ENCODE measurements at regions not wholly inside any gene's neighbourhood (a gene's known extent, or its start where the extent isn't known, plus 50 kb on each side); places are given as distances from the start of the nearest gene placed in this dataset.

DNA sequence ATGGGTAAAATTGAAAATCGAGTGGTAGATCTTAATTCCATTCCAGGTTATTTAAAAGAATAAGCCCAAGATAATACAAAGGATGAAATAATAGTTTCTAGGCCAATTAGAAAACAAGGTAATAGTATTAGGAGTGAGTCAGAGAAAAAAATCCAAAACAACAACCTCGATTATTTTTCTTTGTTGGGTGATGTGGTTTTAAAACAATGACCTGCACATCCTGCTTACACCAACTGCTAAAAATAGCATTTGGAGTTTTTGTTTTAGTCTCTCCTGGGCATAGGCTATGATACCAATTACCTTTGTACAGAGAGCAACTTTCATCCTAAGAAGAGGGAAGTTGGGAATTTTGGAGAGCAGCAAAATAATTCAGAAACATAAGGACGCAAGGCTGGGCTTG, 101.7 kb upstream of the MYO10 start:
- DNase-seq (ENCODE audit: low spot score): no peak
- in situ Hi-C loops (cut with MboI; ENCODE audit: low sequenced_read_pairs, unreplicated experiment): no loop called here

DNA sequence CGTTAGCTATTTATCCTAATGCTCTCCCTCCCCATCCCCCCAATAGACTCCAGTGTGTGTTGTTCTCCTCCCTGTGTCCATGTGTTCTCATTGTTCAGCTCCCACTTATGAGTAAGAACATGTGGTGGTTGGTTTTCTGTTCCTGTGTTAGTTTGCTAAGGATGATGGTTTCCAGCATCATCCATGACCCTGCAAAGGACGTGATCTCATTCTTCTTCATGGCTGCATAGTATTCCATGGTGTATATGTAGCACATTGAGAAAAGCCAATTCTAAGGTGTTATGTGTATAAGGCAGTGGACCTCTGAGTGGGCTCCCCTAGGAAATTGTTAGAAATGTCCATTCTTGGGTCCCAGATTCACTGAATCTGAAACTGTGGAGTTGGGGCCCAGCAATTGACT, 103.1 kb upstream of the MYO10 start:
- in situ Hi-C loops (cut with MboI; ENCODE audit: low sequenced_read_pairs, unreplicated experiment): no loop called here
- DNase-seq (ENCODE audit: low spot score): no peak
- TF ChIP-seq, protein P1, sequence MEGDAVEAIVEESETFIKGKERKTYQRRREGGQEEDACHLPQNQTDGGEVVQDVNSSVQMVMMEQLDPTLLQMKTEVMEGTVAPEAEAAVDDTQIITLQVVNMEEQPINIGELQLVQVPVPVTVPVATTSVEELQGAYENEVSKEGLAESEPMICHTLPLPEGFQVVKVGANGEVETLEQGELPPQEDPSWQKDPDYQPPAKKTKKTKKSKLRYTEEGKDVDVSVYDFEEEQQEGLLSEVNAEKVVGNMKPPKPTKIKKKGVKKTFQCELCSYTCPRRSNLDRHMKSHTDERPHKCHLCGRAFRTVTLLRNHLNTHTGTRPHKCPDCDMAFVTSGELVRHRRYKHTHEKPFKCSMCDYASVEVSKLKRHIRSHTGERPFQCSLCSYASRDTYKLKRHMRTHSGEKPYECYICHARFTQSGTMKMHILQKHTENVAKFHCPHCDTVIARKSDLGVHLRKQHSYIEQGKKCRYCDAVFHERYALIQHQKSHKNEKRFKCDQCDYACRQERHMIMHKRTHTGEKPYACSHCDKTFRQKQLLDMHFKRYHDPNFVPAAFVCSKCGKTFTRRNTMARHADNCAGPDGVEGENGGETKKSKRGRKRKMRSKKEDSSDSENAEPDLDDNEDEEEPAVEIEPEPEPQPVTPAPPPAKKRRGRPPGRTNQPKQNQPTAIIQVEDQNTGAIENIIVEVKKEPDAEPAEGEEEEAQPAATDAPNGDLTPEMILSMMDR (IDR thresholded peaks at IDR 0.05; ENCODE audit: borderline replicate concordance, control extremely low read depth, extremely low read depth, insufficient read depth, missing control alignments): no peak

More for the DNA sequence above, 101.7 kb upstream of the MYO10 start:
- TF ChIP-seq, protein P1 (IDR thresholded peaks at IDR 0.05; ENCODE audit: borderline replicate concordance, control extremely low read depth, extremely low read depth, insufficient read depth, missing control alignments): no peak

DNA sequence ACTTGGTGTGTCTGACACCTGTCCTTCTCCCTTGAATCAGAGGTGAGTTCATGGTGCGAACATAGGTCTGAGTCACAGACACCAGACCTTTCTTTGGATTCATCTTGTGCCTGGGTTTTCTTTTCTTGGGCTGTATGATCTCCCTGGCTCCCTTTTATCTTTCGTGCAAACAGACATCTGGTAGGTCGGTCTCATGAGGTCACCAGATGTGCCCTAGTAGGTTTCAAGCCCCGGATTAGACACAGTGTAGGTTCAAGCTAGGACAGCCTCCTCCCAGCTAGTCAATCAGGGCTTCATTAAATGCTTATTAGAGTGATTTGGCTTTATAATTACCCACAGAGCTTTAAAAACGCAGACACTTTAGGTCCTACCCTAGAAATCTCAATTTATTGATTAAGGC, 106.0 kb upstream of the MYO10 start:
- TF ChIP-seq, protein P1 (IDR thresholded peaks at IDR 0.05; ENCODE audit: borderline replicate concordance, control extremely low read depth, extremely low read depth, insufficient read depth, missing control alignments): no peak
- in situ Hi-C loops (cut with MboI; ENCODE audit: low sequenced_read_pairs, unreplicated experiment): no loop called here

DNA sequence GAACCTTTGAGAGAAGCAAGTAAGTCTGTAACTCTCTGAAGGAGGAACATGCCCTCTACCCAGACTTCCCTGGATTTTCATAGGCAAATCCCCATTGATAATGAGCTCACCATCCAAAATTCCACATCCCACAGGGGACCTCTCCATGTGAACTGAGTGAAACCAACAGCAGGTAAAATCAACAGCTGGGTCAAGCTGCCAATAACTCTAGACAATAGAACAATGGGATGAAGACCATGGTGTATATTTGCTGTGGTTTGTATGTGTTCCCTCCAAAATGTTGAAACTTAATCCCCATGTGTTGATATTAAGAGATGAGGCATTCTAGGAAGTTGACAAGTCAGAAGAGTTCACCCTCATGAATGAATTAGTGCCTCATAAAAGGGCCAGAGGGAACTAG, 110.2 kb upstream of the MYO10 start:
- in situ Hi-C loops (cut with MboI; ENCODE audit: low sequenced_read_pairs, unreplicated experiment): no loop called here
- DNase-seq (ENCODE audit: low spot score): no peak
- TF ChIP-seq, protein P1 (IDR thresholded peaks at IDR 0.05; ENCODE audit: borderline replicate concordance, control extremely low read depth, extremely low read depth, insufficient read depth, missing control alignments): no peak

More for the DNA sequence above, 106.0 kb upstream of the MYO10 start:
- no peak for DNase-seq (ENCODE audit: low spot score)

DNA sequence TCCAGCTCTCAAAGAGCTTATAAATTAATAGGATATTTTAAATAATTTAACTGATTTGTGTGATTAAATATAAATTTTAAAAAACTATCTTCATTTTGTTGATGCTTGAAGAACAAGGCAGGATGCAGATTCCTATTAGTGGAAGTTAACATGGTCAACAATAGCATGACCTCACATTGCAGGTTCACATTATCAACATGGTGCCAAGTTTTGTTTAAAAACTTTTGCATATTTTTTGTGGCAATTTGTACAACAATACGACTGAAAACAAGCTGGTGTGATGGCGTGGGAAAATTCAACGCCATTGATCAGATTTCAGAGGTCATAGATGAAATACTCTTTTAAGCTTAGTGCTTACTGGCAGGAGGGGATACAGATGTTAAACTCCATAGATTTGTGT, 114.1 kb upstream of the MYO10 start:
- DNase-seq (ENCODE audit: low spot score): no peak
- in situ Hi-C loops (cut with MboI; ENCODE audit: low sequenced_read_pairs, unreplicated experiment): no loop called here
- TF ChIP-seq, protein P1 (IDR thresholded peaks at IDR 0.05; ENCODE audit: borderline replicate concordance, control extremely low read depth, extremely low read depth, insufficient read depth, missing control alignments): no peak

DNA sequence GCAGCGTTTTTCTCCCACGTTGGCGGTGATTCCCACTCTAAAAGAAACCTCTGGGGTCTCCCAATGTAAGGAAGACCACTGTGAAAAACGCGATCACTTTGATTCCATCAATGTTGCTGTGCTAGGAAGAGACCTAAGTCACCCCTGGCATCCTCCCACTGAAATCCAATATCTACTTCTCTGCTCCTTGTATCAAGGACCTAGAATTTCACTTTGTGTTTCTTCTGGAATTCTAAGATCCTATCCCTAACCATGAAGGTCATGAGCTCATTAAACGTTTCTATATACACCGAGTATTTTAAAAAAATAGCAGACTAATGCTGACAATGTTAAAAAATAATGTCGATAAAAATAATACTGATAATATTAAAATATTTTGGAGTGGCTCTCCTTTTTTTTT, 118.8 kb upstream of the MYO10 start:
- TF ChIP-seq, protein P1 (IDR thresholded peaks at IDR 0.05; ENCODE audit: borderline replicate concordance, control extremely low read depth, extremely low read depth, insufficient read depth, missing control alignments): no peak
- in situ Hi-C loops (cut with MboI; ENCODE audit: low sequenced_read_pairs, unreplicated experiment): no loop called here
- no peak for DNase-seq (ENCODE audit: low spot score)

DNA sequence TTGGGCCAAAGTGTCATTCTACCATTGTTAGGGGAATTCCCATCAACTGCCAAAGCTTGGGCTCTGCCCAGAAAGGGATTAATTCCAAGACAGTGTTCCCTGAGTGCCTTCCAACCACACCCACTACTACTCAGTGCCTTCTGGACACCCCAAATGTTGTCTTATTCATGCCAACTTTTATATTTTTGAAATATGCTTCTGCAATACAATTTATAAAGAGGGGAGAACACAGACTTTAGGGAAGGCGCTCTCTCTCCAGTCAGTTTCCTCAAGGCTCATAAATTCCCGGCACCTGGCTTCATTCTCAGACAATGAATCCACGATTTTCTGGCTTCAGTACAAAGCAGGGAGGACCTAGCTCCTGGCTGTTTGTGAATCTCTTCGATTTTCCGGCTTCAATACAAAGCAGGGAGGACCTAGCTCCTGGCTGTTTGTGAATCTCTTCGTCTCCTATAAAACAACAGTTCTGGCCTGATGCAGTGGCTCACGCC, 120.1 kb upstream of the MYO10 start:
- no peak for DNase-seq (ENCODE audit: low spot score)
- in situ Hi-C loops (cut with MboI; ENCODE audit: low sequenced_read_pairs, unreplicated experiment): no loop called here
- TF ChIP-seq, protein P1 (IDR thresholded peaks at IDR 0.05; ENCODE audit: borderline replicate concordance, control extremely low read depth, extremely low read depth, insufficient read depth, missing control alignments): no peak
